Hepatocyte (in vitro differentiated cells): ENCODE measurements at regions not wholly inside any gene's neighbourhood (a gene's known extent, or its start where the extent isn't known, plus 50 kb on each side); places are given as distances from the start of the nearest gene placed in this dataset.

Experiments
- DNase-seq: peaks from one replicate; pipeline ENCODE4 v3.0.0-alpha.2; 2016; ENCODE audit warnings: low spot score
- H2AFZ ChIP-seq: fragments of 200-600 bp; sonication (generic); 2 replicates; pipeline ENCODE4 v1.6.0; 2016; ENCODE audit warnings: antibody characterized with exemption, mild to moderate bottlenecking
- H3K27ac ChIP-seq: fragments of 200-600 bp; sonication (generic); 2 replicates; pipeline ENCODE4 v1.5.1; 2016; ENCODE audit warnings: mild to moderate bottlenecking
- H3K27me3 ChIP-seq: fragments of 200-600 bp; sonication (generic); 2 replicates; pipeline ENCODE4 v1.6.1; 2016
- H3K36me3 ChIP-seq: fragments of 200-600 bp; sonication (generic); replicated peaks from 2 replicates; pipeline ENCODE4 v1.5.1; 2016; ENCODE audit warnings: low read depth; ENCODE audit not compliant: insufficient read depth
- H3K4me1 ChIP-seq: fragments of 200-600 bp; sonication (generic); 2 replicates; pipeline ENCODE4 v1.5.1; 2016; ENCODE audit warnings: mild to moderate bottlenecking, moderate library complexity; ENCODE audit not compliant: insufficient read depth
- H3K4me2 ChIP-seq: fragments of 200-600 bp; sonication (generic); 2 replicates; pipeline ENCODE4 v1.6.0; 2016
- H3K4me3 ChIP-seq: fragments of 200-600 bp; sonication (generic); 2 replicates; pipeline ENCODE4 v1.5.1; 2016; ENCODE audit warnings: mild to moderate bottlenecking
- H3K79me2 ChIP-seq: fragments of 200-600 bp; sonication (generic); 2 replicates; pipeline ENCODE4 v1.6.0; 2017; ENCODE audit warnings: mild to moderate bottlenecking
- H3K9me2 ChIP-seq: fragments of 200-600 bp; sonication (generic); replicated peaks from 2 replicates; pipeline ENCODE4 v1.6.0; 2017; ENCODE audit warnings: mild to moderate bottlenecking; ENCODE audit not compliant: insufficient read depth
- H3K9me3 ChIP-seq: fragments of 200-600 bp; sonication (generic); 2 replicates; pipeline ENCODE4 v1.5.1; 2016; ENCODE audit warnings: low read depth, mild to moderate bottlenecking
- H4K20me1 ChIP-seq: fragments of 200-600 bp; sonication (generic); 2 replicates; pipeline ENCODE4 v1.6.0; 2016; ENCODE audit warnings: mild to moderate bottlenecking; ENCODE audit not compliant: insufficient read depth, poor library complexity, severe bottlenecking
- EZH2 ChIP-seq: fragments of 200-600 bp; sonication (generic); IDR thresholded peaks from 2 replicates; pipeline ENCODE4 v1.6.1; 2016; ENCODE audit warnings: antibody characterized with exemption, mild to moderate bottlenecking, borderline replicate concordance
- EZH2phosphoT487 ChIP-seq: fragments of 200-600 bp; sonication (generic); IDR thresholded peaks from one replicate; pipeline ENCODE4 v1.6.1; 2018; ENCODE audit warnings: antibody characterized with exemption, mild to moderate bottlenecking, low read depth, moderate library complexity; ENCODE audit not compliant: unreplicated experiment, severe bottlenecking
- WGBS: methylation state at CpG from one replicate; pipeline ENCODE4 v1.1.6; 2016; ENCODE audit warnings: low lambda C conversion rate; ENCODE audit errors: missing lambda C conversion rate; 5-methylcytosine and 5-hydroxymethylcytosine counted together
- TF ChIP-seq, protein P1 (sequence below): fragments of 200-600 bp; sonication (generic); IDR thresholded peaks from 2 replicates; pipeline ENCODE4 v1.5.1; 2016; ENCODE audit warnings: antibody characterized with exemption, mild to moderate bottlenecking; ENCODE audit not compliant: poor library complexity

DNA sequence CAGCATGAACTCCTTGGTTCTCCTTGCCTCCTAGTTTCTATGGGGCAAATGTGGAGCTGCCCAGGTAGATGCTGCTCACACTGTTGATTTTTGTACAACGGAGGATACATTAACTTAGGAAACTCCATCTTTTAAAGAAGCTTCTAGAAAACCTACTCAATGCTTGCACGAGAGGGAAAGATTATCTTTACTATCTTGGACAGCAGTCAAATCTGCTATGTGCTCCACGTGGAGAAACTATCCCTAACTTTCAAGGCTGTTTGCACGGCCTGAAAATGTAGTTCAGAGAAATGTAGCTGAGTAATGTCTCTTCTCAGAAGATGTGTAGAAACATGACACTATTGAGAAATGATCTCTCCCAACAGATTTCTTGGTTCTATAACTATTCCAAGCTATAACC is 1530.9 kb upstream of the PABPC4L start:
- Histone ChIP-seq H3K4me1 (no peaks in the 10 kb centered on the region), H3K4me3 (no peak overlapping the region), H3K9me3 (no peaks in the 10 kb centered on the region), H4K20me1 (no peaks in the 10 kb centered on the region), H3K79me2 (no peaks in the 10 kb centered on the region), H3K4me2 (no peak overlapping the region), H3K36me3 (no peaks in the 10 kb centered on the region), H2AFZ (no peak overlapping the region), H3K9me2 (no peaks in the 10 kb centered on the region), H3K27me3 (no peaks in the 10 kb centered on the region), H3K27ac (no peak overlapping the region)
- TF ChIP-seq EZH2, result no peak
- TF ChIP-seq, protein P1, sequence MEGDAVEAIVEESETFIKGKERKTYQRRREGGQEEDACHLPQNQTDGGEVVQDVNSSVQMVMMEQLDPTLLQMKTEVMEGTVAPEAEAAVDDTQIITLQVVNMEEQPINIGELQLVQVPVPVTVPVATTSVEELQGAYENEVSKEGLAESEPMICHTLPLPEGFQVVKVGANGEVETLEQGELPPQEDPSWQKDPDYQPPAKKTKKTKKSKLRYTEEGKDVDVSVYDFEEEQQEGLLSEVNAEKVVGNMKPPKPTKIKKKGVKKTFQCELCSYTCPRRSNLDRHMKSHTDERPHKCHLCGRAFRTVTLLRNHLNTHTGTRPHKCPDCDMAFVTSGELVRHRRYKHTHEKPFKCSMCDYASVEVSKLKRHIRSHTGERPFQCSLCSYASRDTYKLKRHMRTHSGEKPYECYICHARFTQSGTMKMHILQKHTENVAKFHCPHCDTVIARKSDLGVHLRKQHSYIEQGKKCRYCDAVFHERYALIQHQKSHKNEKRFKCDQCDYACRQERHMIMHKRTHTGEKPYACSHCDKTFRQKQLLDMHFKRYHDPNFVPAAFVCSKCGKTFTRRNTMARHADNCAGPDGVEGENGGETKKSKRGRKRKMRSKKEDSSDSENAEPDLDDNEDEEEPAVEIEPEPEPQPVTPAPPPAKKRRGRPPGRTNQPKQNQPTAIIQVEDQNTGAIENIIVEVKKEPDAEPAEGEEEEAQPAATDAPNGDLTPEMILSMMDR, result no peak
- TF ChIP-seq EZH2phosphoT487, result no peak
- DNase-seq, result no peak
- 87% methylated on average over 4 of the region's 4 CpGs for WGBS

DNA sequence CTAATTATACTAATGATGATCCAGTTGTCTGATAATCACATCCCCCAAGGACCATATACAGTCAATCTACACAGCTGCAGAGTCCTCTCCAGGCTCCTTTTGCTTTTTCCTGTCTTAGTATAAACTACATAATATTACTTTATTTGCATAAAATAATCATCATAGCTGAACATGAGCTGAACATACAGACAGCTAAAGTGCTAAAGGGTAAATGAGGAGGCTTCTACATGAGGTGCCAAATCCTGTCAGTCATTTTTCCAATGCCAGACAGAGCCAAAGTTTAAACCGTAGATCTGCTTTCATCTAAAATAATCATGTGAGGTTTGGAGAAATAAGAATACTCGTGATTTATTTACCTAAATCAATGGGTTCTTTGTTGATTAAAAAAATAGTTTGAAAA is 1530.1 kb upstream of the PABPC4L start:
- H3K4me1 ChIP-seq, result no peaks in the 10 kb centered on the region
- H4K20me1 ChIP-seq, result no peaks in the 10 kb centered on the region
- no peak overlapping the region for H2AFZ ChIP-seq
- H3K36me3 ChIP-seq, result no peaks in the 10 kb centered on the region
- no peak for TF ChIP-seq EZH2phosphoT487
- TF ChIP-seq EZH2, result no peak
- TF ChIP-seq, protein P1, result no peak
- WGBS, result 79% methylated on average over 2 of the region's 2 CpGs
- H3K4me3 ChIP-seq, result no peak overlapping the region
- no peaks in the 10 kb centered on the region for H3K9me2 ChIP-seq
- no peak overlapping the region for H3K4me2 ChIP-seq
- no peak for DNase-seq
- H3K27ac ChIP-seq, result no peak overlapping the region
- H3K27me3 ChIP-seq, result no peaks in the 10 kb centered on the region
- no peaks in the 10 kb centered on the region for H3K9me3 ChIP-seq
- H3K79me2 ChIP-seq, result no peaks in the 10 kb centered on the region

DNA sequence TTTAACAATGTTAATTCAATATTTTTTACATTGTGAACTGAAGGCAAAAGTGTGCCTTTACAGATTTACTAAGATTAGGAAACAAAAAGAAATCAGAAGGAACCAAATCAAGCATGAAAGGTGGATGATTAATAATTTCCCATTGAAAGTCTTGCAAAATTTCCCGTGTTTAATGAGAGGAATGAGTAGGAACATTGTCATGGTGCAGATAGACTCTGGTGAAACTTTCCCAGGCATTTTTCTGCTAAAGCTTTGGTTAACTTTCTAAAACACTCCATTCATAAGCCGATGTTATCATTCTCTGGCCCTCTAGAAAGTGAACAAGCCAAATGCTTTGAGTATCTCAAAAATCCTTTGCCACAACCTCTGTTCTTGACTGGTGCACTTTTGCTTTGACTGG is 1522.8 kb upstream of the PABPC4L start:
- Histone ChIP-seq H2AFZ (no peak overlapping the region), H3K4me3 (no peak overlapping the region), H3K27me3 (no peaks in the 10 kb centered on the region), H3K36me3 (no peaks in the 10 kb centered on the region), H3K4me2 (no peak overlapping the region), H3K9me2 (no peaks in the 10 kb centered on the region), H3K9me3 (no peaks in the 10 kb centered on the region), H3K4me1 (no peaks in the 10 kb centered on the region), H3K27ac (no peak overlapping the region), H3K79me2 (no peaks in the 10 kb centered on the region), H4K20me1 (no peaks in the 10 kb centered on the region)
- no peak for TF ChIP-seq EZH2
- 93% methylated on average over 2 of the region's 2 CpGs for WGBS
- no peak for DNase-seq

DNA sequence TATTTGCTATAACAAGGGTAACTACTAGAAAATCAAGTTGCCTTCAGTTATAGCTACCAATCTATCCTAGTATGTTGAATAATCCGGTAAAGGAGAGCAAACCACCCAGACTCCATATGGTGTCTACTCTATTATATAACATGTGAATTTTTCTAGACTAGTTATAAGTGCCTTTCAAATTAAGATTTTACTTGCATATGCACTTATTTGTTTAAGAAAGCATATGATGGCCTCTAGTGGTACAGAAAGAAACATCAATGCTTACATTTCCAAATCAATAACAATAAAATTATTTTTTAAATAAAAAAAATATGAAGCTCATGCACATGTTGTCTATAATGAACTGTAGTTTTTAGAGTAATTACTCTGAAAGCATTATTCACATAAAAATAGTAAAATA is 1516.4 kb upstream of the PABPC4L start:
- Histone ChIP-seq H3K27me3 (no peaks in the 10 kb centered on the region), H3K4me2 (no peak overlapping the region), H2AFZ (no peak overlapping the region), H4K20me1 (no peaks in the 10 kb centered on the region), H3K4me3 (no peak overlapping the region), H3K4me1 (no peaks in the 10 kb centered on the region), H3K9me3 (no peaks in the 10 kb centered on the region), H3K9me2 (no peaks in the 10 kb centered on the region), H3K79me2 (no peaks in the 10 kb centered on the region), H3K36me3 (no peaks in the 10 kb centered on the region), H3K27ac (no peak overlapping the region)
- TF ChIP-seq, protein P1, result peak; percentile 37
- TF ChIP-seq EZH2phosphoT487, result no peak
- no peak for DNase-seq
- 95% methylated on average over 1 of the region's 1 CpG for WGBS
